ENCODE measurements at regions not wholly inside any gene's neighbourhood (a gene's known extent, or its start where the extent isn't known, plus 50 kb on each side); places are given as distances from the start of the nearest gene placed in this dataset.

DNA sequence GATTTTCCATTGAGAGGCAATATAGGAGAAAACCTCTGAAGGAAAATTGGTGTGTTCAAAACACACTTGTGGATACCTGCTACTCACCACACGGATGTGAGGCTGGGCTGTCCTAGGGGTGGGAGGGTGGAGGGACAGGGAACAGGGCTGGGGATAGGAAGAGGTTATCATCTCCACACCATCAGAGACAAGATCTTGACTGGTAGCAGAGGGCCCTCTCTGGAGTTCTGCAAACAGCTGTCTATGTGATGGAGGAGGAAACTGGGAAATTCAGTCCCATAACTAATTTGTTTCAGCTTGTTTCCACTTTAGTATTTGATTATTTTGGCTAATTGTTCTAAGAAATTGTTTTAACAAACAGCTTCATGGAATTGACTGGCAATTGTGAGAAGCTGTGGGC lies 91.6 kb upstream of the FSTL4 start:
- TF ChIP-seq EZH2 (IDR thresholded peaks at IDR 0.05; ENCODE audit: borderline replicate concordance, low read depth, low read length, poor library complexity, severe bottlenecking): no peak
- TF ChIP-seq, protein P1, sequence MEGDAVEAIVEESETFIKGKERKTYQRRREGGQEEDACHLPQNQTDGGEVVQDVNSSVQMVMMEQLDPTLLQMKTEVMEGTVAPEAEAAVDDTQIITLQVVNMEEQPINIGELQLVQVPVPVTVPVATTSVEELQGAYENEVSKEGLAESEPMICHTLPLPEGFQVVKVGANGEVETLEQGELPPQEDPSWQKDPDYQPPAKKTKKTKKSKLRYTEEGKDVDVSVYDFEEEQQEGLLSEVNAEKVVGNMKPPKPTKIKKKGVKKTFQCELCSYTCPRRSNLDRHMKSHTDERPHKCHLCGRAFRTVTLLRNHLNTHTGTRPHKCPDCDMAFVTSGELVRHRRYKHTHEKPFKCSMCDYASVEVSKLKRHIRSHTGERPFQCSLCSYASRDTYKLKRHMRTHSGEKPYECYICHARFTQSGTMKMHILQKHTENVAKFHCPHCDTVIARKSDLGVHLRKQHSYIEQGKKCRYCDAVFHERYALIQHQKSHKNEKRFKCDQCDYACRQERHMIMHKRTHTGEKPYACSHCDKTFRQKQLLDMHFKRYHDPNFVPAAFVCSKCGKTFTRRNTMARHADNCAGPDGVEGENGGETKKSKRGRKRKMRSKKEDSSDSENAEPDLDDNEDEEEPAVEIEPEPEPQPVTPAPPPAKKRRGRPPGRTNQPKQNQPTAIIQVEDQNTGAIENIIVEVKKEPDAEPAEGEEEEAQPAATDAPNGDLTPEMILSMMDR (conservative IDR thresholded peaks at IDR 0.05; ENCODE audit: low read depth, low read length): no peak
